NCI-H2171 treated with DMSO at 0.1 percent for 48 hours (cell line): ENCODE measurements at regions not wholly inside any gene's neighbourhood (a gene's known extent, or its start where the extent isn't known, plus 50 kb on each side); places are given as distances from the start of the nearest gene placed in this dataset.

Experiments
- DNase-seq: peaks from one replicate; lab custom pipeline; 2025; lab: John Stamatoyannopoulos, UW

- no peak for DNase-seq
Measured at GRCh38 chr1:58136387-58136786, 410.1 kb downstream of the OMA1 start.

GRCh38 chr1:58135821-58136321, 410.7 kb downstream of the OMA1 start:
- DNase-seq: no peak

DNA sequence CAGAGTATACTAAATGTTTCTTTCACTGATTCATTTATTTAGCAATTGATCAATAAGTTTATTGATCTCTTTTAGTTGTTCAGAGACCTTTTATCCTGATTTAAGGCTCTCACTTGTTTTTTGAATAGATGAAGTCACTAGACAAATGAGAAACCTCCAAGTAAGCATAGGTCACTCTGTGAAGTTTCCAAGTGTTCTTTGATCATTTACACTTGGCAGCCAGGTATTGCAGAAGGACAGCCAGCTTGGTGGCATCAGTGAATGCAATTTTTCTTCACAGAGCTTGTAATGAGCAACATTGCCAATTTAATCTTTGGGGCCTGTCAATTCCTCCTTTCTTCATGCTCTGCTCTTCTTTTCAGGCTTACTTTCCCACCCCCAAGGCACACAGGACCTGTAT, 413.0 kb downstream of the OMA1 start:
- no peak for DNase-seq

DNA sequence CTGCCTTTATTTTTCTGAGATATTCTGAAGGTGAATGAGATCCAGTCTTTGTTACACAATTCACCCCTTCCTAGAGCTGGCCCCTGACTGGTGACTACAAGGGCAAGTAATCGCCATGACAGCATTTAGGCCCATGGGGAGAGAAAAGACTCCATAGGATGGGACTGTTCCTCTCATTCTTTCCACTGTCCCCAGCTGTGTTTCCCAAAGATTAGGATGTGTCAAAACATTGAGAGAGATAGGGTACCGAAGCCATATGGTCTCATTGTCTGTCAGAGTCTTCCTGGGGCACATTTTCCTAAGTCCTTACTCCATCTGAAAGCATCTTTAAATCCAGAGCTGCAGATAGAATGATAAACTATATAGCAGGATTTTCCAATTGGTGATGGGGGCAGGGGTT, 423.5 kb downstream of the OMA1 start:
- DNase-seq: no peak

- DNase-seq: no peak
Measured at GRCh38 chr1:58119971-58120370, 426.6 kb downstream of the OMA1 start.

GRCh38 chr1:58116284-58116683, 430.2 kb downstream of the OMA1 start:
- DNase-seq: no peak

- no peak for DNase-seq
Measured at GRCh38 chr1:58109646-58110200, 436.8 kb downstream of the OMA1 start.

DNA sequence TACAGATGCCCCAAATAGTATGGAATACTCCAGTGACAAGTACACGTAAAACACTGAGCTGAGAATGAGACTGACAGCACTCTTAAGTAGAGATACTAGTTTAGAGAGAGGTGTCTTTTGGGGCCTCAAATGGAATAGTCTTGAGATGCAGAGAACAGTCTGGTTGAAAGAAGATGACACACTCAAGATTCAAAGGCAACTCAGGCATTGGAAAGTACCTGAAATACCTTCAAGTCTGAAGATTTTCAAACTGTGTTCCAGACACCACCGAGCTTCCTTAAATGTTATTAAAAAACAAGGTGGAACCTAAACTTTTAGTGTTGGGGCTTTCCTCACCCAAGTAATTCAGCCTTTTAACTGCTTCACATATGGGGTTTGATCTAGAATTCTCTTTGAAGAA, 437.7 kb downstream of the OMA1 start:
- DNase-seq: no peak

GRCh38 chr1:58107943-58108342, 438.6 kb downstream of the OMA1 start:
- DNase-seq: no peak

GRCh38 chr1:58104960-58105359, 441.6 kb downstream of the OMA1 start:
- DNase-seq: no peak

GRCh38 chr1:58096714-58097113, 449.8 kb downstream of the OMA1 start:
- DNase-seq: no peak

DNA sequence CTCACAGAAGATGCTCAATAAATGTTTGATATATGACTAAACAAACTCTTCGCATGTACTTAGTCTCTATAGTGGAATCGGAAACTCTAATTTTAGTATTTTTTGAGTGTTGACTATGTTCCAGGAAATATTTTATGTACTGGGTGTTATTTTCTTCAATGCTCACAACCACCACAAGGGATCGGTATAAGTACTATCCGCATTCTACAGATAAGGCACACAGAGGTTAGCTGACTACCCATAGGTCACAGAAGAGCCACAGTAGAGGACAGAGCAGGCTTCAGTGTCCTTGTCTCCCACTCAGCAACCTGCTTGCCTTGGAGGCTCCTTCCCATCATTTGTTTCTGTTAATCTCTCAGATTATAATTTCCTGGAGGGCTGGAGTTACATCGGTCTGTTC, 451.3 kb downstream of the OMA1 start:
- DNase-seq: no peak

DNA sequence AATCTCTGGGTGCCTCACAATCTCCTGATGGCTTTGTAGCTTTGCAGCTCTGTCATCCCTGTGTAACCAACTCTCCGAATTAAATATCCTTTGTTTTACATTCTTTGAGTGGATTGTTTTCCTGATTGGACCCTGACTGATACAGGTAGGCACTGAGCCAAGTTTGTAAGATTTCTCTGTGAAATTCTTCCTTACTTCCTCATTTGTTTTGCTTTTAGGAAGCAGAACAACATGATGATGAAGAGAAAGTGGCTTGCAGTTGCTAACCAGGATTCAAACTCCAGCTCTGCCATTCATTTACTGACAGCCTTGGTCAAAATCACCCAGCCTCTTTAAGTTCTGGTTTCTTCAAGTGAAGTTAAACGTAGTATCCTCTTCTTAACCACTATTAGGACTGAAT, 452.3 kb downstream of the OMA1 start:
- no peak for DNase-seq

- no peak for DNase-seq
Measured at GRCh38 chr1:58090640-58091039, 455.9 kb downstream of the OMA1 start.

DNA sequence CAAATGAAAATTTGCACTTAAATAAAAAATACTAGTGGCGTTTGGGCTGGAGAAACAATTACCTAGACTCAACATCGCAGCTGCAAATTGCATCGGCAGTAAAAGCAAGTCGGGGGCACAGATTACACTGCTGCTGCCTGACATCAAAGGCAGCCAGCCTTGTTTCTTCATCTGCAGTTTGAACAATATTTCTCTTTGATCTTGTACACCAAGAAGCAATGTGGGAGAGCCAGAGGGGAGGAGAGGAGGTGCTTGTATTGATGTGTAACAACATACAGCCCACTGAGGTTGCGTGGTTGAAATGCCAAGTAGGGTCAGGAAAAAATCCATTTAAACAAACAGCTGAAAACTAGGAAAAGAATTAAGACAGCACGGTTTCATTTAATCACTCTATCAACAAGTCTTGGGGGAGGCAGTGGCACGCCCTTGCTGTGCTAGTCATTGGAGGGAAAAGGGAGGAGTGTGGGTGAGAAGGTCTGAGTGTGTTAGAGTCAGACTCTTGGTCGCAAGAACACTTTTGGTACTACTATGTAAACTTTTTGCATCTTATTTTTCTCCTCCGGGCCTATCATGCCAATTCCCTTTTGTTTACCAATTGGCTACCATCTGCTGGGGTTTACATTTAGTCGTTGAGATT, 456.5 kb downstream of the OMA1 start:
- DNase-seq: no peak

DNA sequence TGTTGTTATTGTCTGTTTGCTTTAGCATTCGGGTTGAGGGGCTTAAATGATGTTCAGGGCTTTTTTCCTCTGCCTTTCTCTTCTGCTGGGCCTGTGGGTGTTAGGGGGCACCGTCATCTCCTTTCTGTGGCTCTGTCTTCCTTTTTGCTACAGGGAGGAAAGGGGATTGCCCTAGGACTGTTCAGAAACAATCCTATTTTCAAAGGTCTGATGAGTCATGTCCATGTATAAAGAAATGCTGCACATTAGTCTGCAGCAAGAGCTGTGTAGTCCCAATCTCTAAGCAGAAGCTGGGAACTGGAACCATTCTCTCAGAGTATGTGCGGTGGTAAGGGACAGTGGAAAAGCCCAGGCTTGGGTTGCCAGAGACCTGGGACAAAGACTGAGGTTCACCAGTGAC, 462.3 kb downstream of the OMA1 start:
- no peak for DNase-seq

DNA sequence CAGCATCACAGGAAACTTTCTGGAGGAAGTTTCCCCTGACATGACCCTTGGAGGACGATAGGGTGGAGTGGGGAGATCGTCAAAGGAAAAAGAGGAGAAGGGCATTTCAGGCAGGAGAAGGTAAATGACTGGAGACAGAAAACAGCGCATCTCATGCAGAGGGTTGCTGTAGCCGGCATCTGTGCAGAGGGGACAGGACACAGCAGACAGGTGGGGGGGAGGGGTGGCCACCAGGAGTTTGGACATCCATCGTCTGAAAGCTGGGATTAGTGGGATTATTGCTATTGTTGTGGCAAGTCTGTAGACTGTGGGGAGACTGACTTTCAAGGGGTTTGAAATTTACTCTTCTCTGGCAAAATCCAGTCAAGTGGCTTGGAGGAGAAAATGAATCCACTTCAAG, 463.9 kb downstream of the OMA1 start:
- DNase-seq: no peak

DNA sequence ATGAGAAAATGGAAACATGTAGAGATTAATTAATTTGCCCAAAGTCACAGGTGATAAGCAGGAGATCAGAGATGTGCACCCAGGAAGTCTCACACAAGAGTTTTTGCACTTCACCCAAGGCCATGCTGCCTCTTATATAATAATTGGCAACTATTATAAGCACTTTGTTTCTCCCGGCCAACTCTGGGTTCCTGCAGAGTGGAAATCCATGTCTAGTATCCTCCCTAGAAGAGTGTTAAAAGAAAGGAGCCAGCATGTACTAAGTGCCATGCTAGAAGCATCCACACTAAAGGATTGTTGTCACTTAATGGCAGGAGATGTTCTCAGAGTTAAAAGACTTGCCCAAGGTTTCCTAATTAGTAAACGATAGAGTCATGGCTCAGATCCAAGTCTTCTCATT, 470.3 kb downstream of the OMA1 start:
- no peak for DNase-seq

DNA sequence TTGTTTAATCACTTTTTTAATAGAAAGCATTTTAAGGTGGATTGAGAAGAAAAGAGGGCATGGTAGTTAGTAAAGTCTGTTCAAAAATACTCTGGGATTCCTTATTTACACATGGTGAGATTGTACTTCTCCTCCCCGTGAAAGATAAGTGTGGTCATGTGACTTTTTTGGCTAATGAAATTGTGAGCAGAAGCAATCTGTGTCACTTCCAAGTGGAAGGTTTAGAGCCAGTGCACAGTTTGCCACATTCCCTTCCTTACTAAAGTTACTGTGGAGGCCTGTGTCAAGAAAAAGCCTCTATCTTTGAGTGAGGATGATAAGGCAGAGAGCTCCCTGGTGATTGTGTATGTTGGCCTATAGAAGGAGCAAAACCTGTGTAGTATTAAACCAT, 471.3 kb downstream of the OMA1 start:
- no peak for DNase-seq

- no peak for DNase-seq
Measured at GRCh38 chr1:58072450-58072849, 474.1 kb downstream of the OMA1 start.

- DNase-seq: no peak
Measured at GRCh38 chr1:58067082-58067481, 479.4 kb downstream of the OMA1 start.

- no peak for DNase-seq
Measured at GRCh38 chr1:58065520-58065919, 481.0 kb downstream of the OMA1 start.

DNA sequence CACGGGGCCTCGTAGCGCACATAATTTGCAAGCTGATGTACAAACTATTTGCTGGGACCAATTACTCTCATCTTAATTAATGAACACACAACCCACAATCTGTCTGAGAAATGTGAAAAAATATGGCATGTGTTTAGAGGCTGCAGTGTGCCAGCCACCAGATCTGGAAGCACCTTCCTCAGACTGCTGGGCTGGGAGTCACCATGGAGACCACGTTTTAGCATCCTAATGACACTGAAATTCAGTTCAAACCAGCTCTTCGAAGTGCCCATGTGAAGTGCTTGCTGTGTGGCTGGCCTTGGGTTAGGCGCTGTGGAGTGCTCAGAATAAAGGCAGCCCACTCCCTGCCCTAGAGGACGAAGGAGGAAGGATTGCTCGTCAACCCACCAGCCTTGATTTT, 482.4 kb downstream of the OMA1 start:
- no peak for DNase-seq

GRCh38 chr1:58063095-58063494, 483.4 kb downstream of the OMA1 start:
- no peak for DNase-seq
